ENCODE measurements at regions not wholly inside any gene's neighbourhood (a gene's known extent, or its start where the extent isn't known, plus 50 kb on each side); places are given as distances from the start of the nearest gene placed in this dataset.

- TF ChIP-seq, protein P1, sequence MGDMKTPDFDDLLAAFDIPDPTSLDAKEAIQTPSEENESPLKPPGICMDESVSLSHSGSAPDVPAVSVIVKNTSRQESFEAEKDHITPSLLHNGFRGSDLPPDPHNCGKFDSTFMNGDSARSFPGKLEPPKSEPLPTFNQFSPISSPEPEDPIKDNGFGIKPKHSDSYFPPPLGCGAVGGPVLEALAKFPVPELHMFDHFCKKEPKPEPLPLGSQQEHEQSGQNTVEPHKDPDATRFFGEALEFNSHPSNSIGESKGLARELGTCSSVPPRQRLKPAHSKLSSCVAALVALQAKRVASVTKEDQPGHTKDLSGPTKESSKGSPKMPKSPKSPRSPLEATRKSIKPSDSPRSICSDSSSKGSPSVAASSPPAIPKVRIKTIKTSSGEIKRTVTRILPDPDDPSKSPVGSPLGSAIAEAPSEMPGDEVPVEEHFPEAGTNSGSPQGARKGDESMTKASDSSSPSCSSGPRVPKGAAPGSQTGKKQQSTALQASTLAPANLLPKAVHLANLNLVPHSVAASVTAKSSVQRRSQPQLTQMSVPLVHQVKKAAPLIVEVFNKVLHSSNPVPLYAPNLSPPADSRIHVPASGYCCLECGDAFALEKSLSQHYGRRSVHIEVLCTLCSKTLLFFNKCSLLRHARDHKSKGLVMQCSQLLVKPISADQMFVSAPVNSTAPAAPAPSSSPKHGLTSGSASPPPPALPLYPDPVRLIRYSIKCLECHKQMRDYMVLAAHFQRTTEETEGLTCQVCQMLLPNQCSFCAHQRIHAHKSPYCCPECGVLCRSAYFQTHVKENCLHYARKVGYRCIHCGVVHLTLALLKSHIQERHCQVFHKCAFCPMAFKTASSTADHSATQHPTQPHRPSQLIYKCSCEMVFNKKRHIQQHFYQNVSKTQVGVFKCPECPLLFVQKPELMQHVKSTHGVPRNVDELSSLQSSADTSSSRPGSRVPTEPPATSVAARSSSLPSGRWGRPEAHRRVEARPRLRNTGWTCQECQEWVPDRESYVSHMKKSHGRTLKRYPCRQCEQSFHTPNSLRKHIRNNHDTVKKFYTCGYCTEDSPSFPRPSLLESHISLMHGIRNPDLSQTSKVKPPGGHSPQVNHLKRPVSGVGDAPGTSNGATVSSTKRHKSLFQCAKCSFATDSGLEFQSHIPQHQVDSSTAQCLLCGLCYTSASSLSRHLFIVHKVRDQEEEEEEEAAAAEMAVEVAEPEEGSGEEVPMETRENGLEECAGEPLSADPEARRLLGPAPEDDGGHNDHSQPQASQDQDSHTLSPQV (IDR thresholded peaks at IDR 0.05), result peak; percentile 72
- TF ChIP-seq, protein P2, sequence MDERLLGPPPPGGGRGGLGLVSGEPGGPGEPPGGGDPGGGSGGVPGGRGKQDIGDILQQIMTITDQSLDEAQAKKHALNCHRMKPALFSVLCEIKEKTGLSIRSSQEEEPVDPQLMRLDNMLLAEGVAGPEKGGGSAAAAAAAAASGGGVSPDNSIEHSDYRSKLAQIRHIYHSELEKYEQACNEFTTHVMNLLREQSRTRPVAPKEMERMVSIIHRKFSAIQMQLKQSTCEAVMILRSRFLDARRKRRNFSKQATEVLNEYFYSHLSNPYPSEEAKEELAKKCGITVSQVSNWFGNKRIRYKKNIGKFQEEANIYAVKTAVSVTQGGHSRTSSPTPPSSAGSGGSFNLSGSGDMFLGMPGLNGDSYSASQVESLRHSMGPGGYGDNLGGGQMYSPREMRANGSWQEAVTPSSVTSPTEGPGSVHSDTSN (CRISPR knock-in tag; IDR thresholded peaks at IDR 0.05; ENCODE audit: low read depth), result no peak
- TF ChIP-seq, protein P2 (tag; conservative IDR thresholded peaks at IDR 0.05; ENCODE audit: low read depth), result no peak
- TF ChIP-seq FOXA3 (CRISPR knock-in tag; conservative IDR thresholded peaks at IDR 0.05 in 1 of 2, IDR thresholded peaks at IDR 0.05 in 1 of 2) (peak in 1 of 2 experiments; percentile 47; a peak in 2 of 4 replicates), ZNF717 (CRISPR knock-in tag; IDR thresholded peaks at IDR 0.05) (no peak), CBX8 (IDR thresholded peaks at IDR 0.05; ENCODE audit: borderline replicate concordance, extremely low read depth, low read depth, low read length, poor library complexity, severe bottlenecking) (no peak), ATF7 (IDR thresholded peaks at IDR 0.05) (peak; percentile 65), ZNF212 (CRISPR knock-in tag; IDR thresholded peaks at IDR 0.05) (no peak), ZNF766 (CRISPR knock-in tag; conservative IDR thresholded peaks at IDR 0.05) (peak; percentile 91), MAFF (IDR thresholded peaks at IDR 0.05; ENCODE audit: low read length) (peak; percentile 21), ELF1 (tag; IDR thresholded peaks at IDR 0.05) (no peak), NCOA2 (IDR thresholded peaks at IDR 0.05; ENCODE audit: partially characterized antibody in 2 of 2) (no peak), ATF1 (CRISPR knock-in tag; IDR thresholded peaks at IDR 0.05) (no peak), ATF1 (tag; IDR thresholded peaks at IDR 0.05) (peak; percentile 42; the same call in 1 of the 2 replicates), JUNB (CRISPR knock-in tag; conservative IDR thresholded peaks at IDR 0.05) (0 out of 2 replicates have a peak, but pooled peaks have one; percentile 14), MXD1 (CRISPR knock-in tag; IDR thresholded peaks at IDR 0.05; ENCODE audit: borderline replicate concordance, poor library complexity, severe bottlenecking) (peak; percentile 27), CBFA2T3 (IDR thresholded peaks at IDR 0.05) (peak; percentile 99)
- TF ChIP-seq, protein P3, sequence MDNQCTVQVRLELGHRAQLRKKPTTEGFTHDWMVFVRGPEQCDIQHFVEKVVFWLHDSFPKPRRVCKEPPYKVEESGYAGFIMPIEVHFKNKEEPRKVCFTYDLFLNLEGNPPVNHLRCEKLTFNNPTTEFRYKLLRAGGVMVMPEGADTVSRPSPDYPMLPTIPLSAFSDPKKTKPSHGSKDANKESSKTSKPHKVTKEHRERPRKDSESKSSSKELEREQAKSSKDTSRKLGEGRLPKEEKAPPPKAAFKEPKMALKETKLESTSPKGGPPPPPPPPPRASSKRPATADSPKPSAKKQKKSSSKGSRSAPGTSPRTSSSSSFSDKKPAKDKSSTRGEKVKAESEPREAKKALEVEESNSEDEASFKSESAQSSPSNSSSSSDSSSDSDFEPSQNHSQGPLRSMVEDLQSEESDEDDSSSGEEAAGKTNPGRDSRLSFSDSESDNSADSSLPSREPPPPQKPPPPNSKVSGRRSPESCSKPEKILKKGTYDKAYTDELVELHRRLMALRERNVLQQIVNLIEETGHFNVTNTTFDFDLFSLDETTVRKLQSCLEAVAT (IDR thresholded peaks at IDR 0.05), result peak; percentile 25 to 80; a peak in 2 of 4 replicates
Measured at GRCh38 chr22:19643448-19644313, 70.6 kb upstream of the SEPTIN5 start (continued).
